RCC 7860 (cell line): ENCODE measurements at regions not wholly inside any gene's neighbourhood (a gene's known extent, or its start where the extent isn't known, plus 50 kb on each side); places are given as distances from the start of the nearest gene placed in this dataset.
"Not testable (repeated sequence)": the region's sequence is repeated elsewhere in the genome, so short reads cannot be mapped to it uniquely, and the experiment has no call there.

Experiments
- DNase-seq: peaks from one replicate; pipeline ENCODE4 v3.0.0-alpha.2; 2015; ENCODE audit warnings: low spot score
- FAIRE-seq: peaks from 2 replicates; lab custom pipeline; 2012; peaks lifted over from hg19 to GRCh38; lab: Jason Lieb, UNC

GRCh38 chr22:27583856-27584255 lies 217.7 kb downstream of the MN1 start:
- no peak for FAIRE-seq
- DNase-seq, result no peak

GRCh38 chr22:27585141-27585540 lies 216.4 kb downstream of the MN1 start:
- FAIRE-seq (no peak), DNase-seq (peak; percentile 20)

- FAIRE-seq (no peak), DNase-seq (no peak)
Observed at GRCh38 chr22:27588268-27588667, 213.3 kb downstream of the MN1 start.

DNA sequence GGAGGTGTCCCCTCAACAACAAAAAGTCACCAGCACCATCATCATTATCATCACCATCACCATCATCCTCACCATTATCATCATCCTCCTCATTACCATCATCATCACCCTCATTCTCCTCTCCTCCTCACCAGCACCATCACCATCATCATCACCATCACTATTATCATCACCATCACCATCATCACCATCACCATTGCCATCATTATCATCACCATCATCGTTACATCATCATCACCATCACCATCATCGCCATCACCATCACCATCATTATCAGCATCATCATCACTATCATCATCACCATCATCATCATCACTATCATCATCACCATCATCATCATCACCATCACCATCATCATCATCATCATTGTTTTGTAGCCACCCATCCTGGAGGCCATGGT lies 212.6 kb downstream of the MN1 start:
- FAIRE-seq, result no peak
- DNase-seq, result no peak

DNA sequence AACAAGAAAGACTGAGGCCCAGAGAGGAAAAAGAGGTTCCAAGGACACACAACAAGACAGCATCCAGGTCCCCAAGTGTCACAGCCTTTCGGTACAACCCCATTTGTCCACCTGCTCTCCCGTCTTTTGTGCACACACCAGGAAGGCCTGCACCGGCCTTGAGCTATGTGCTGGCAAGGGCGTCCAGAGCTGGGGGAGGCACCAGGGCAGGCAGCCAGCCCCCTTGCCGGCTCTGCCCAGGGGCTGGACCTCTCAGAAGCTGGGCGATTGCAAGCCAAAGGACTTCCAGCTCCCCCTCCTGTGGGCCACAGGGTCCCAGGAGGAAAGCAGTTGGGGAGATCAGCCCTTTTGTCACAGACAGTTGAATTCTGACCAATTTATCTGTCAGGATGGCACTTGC lies 210.5 kb downstream of the MN1 start:
- FAIRE-seq, result no peak
- no peak for DNase-seq

DNA sequence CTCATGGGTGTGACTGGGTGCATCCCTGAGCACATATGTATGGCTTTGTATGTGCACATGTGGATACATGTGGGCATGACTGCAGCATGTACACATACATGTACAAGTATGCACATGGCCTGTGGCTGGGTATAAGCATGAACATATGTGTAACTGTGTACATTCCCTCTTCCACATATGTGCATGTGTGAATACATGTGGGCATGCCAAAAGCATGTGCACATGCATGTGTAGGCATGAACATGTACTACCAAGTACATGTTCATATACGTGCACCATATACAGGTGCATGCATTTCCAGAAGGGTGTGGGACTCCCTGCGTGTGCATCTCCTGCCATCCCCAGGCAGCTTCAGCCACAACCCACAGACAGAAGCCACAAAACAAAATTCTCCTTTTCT lies 208.2 kb downstream of the MN1 start:
- no peak for DNase-seq
- FAIRE-seq, result no peak

- no peak for DNase-seq
- no peak for FAIRE-seq
Observed at GRCh38 chr22:27594020-27594419, 207.5 kb downstream of the MN1 start.

- FAIRE-seq (no peak), DNase-seq (no peak)
Observed at GRCh38 chr22:27594474-27595134, 207.0 kb downstream of the MN1 start.

DNA sequence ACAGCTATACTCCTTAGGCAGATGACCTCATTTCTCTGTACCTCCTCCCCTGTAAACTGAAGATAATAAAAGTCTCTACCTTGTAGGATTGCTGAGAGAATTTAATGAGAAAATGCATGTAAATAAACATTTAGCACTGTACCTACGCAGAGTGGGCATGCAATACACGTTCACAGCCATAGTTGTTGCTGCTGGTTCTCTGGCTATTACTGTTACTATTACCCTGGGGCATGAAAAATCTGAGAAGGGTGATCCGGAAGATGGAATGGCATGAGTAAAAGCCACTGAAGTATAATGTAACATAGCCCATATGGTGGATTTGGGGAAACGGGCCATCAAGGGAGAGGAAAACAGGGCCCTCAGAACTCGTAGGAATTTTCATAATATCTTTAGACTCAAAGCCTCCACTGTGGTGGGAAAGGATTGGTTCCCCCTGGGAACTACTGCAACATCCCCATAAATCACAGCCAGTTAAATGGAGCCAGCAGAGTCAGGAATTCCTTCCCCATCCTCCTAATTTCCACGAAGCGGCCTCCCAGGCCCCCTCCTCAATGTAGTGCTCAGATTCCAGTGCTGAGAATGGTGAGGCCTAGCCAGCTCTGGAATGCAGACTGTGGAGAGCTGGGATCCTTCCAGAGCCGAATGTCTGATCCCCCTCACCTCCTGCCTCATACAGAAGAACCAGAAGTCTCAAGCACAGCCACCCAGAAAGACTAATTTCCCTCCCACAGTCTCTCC lies 205.3 kb downstream of the MN1 start:
- DNase-seq (no peak), FAIRE-seq (no peak)

GRCh38 chr22:27597703-27598444 lies 203.7 kb downstream of the MN1 start:
- DNase-seq, result peak; percentile 4
- no peak for FAIRE-seq

DNA sequence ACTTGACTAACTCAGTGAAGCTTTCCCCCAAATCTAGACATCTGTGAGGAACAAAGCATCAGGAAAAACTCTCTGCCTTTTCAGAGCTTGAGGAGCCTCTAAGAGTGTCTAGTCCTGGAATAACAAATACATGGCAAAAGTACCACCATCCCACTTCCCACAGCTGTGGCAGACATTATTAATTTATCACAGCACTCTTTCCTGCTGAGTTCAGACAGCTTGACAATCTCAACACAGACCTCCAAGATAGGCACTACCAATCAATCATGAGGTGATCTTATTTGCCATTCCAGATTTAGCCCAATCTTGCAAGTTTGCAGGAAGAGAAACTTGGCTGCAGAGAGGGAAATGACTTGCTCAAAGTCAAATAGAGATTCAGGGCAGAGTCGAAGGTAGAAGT lies 202.8 kb downstream of the MN1 start:
- DNase-seq (no peak), FAIRE-seq (no peak)

DNA sequence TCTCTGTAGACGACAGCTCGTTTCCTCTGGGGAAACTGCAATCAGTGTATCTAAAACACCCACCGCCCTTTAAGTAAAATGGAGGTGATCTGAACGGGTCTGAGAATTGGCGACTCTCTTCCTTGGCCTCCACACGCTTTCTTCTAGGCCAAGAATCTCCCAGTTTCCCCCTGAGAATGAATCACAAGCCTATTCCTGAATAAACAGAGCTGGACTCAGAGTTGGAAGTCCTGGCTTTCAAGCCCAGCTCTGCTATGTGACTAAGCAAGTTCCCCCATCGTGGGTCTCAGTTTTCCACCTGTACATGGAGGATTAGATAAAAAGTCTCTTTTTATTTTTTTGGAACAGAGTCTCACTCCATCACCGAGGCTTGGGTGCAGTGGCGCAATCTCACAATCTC lies 200.4 kb downstream of the MN1 start:
- DNase-seq (no peak), FAIRE-seq (no peak)

DNA sequence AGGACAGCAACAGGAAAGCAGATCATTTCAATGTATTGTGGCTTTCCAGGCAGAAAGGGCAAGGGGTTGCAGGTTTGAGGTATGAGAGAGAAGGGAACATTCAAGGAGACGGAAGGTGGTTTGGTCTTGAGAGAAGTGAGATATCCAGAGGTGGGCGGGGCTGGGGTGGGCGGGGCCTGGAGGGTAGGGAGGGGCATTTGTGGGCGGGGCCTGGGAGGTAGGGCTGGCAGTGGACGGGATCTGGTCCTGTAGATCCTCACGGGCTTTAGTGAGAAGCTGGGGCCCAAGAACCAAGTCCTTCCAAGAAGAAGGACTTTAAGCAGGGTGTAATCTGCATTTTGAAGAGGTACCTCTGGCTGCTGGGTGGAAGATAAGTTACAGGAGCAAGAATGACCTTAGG lies 199.2 kb downstream of the MN1 start:
- DNase-seq, result no peak

GRCh38 chr22:27603111-27603799 lies 198.3 kb downstream of the MN1 start:
- no peak for FAIRE-seq

More for the DNA sequence above, 199.2 kb downstream of the MN1 start:
- FAIRE-seq, result no peak

DNA sequence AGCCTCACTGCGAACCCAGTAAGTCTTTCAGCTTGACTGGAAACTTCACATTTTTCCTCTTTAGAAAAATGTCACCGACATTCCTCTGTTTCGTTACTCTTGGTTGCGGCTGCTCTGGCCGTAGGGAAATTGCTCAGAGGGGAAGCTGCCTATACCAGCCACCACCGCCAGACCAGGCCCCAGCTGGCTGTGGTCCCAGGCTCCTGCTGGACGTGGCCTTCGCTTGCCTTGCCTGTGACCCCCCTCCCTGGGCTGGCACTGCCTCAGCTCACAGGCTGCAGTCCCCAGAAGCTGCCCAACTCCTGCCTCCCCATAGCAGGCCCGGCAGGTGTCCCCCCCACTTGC lies 197.8 kb downstream of the MN1 start:
- DNase-seq (no peak), FAIRE-seq (no peak)

More at GRCh38 chr22:27603111-27603799, 198.3 kb downstream of the MN1 start:
- DNase-seq, result no peak

DNA sequence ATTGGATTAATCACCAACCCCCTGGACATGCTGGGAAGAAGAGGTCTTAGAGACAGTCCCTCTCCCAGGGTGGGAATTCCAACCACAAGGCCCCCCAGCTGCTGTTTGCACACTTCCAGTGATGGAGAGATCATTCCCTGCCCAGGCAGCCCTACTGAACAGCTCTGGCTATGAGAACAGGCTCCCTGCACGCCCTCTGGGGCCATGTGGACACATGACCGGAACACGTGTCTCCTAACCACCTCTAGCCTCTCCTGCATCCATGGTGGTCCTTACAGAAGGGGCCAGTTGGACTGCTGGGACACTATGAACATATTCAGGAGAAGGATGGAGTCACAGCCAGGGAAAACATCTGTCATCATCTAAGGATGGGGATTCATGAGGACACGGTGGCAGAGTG lies 196.2 kb downstream of the MN1 start:
- no peak for DNase-seq
- no peak for FAIRE-seq

DNA sequence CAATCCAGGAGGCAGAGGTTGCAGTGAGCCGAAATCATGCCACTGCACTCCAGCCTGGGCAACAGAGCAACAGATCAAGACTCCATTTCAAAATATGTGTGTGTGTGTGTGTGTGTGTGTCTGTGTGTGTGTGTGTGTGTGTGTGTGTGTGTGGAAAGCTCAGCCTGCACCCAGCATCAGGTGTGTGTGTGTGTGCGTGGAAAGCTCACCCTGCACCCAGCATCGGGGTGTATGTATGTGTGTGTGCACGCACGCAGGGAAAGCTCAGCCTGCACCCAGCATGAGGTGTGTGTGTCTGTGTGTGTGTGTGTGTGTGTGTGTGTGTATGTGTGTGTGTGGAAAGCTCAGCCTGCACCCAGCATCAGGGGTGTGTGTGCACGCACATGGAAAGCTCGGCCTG lies 193.8 kb downstream of the MN1 start:
- DNase-seq, FAIRE-seq: not testable (repeated sequence)

DNA sequence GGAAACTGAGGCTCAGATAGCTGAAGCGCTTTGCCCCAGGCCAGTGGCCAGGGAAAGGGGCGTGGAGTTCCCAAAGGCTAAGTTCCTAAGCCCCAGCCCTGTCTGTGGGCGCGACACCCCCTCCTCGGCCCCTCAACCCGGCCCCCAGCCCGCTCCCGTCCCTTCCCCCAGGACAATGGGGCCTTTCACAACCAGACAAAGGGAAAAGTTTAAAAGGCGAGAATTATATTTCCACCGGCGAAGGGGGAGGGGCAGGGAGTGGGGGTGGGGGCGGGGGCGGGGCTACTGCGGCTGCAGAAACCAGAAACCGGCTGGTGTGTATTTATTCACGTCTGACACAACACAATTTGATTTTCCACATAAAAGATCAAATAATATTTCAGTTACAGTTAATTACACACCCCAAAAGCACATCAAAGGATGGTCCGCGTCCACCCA lies 192.1 kb downstream of the MN1 start:
- FAIRE-seq (no peak), DNase-seq (no peak)

DNA sequence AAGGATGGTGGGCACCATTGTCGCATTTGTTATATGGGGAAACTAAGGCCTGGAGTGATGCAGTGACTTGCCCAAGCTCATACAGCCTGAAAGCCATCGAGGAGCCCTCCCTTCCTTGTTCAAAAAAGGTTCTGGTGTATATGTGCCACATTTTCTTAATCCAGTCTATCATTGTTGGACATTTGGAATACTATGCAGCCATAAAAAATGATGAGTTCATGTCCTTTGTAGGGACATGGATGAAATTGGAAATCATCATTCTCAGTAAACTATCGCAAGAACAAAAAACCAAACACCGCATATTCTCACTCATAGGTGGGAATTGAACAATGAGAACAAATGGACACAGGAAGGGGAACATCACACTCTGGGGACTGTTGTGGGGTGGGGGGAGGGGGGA lies 191.4 kb downstream of the MN1 start:
- not testable (repeated sequence) for DNase-seq, FAIRE-seq

DNA sequence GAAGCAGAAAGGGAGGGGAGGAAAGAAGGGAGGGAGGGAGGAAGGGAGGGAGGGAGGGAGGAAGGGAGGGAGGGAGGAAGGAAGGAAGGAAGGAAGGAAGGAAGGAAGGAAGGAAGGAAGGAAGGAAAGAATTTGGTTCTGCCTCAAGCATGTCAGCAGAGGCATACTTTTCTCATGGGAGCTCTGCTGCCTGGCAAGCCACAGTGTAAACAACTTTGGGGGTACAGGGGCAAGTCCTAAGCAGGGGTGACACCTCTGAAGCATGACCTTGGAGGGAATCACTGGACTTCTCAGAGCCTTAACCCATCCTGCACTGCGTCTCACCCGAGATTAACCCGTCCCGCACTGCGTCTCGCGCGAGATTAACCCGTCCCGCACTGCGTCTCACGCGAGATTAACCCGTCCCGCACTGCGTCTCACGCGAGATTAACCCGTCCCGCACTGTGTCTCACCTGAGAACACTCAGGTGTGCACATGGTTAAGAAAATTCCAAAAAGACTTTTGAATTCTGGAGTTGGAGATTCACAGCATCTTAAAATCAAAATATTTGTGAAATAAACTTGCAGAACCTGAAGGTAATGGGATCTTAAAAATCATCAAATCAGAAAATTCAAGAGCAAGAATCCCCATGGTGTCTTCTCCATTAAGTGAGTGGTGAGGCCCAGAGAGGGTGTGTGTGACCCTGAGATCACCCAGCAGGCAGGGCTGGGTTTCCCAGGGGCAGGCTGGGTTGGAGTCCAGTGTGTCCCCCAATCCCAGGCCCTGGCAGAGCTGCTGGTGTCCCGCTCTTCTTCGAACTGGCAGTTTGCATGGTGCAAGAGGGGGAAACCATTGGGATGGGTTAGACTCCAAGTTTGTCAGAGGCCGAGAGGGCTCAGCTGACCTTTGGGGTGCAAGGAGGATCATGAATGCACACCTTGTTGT lies 190.4 kb downstream of the MN1 start:
- FAIRE-seq, result no peak

More for the DNA sequence above, 190.4 kb downstream of the MN1 start:
- DNase-seq, result no peak
